ENCODE measurements at regions not wholly inside any gene's neighbourhood (a gene's known extent, or its start where the extent isn't known, plus 50 kb on each side); places are given as distances from the start of the nearest gene placed in this dataset.

- DNase-seq (ENCODE audit: extremely low read depth in 1 of 4, low spot score in 3 of 4) (no peak), ATAC-seq (no peak)
- CTCF ChIA-PET (ENCODE audit: low intra/inter-chr PET ratio), result no interaction called here
Measured at GRCh38 chr11:96905143-96905542, 515.3 kb downstream of the JRKL start.

GRCh38 chr11:96905663-96906062 lies 515.9 kb downstream of the JRKL start:
- Histone ChIP-seq H3K79me2 (ENCODE audit: control insufficient read depth, insufficient read depth, low read length) (no peaks in the 10 kb centered on the region), H3K27ac (ENCODE audit: extremely low read depth, low read depth, low read length) (no peak overlapping the region), H2AFZ (ENCODE audit: low read depth, low read length) (no peak overlapping the region), H3K36me3 (ENCODE audit: control insufficient read depth, insufficient read depth, low read length) (no peaks in the 10 kb centered on the region), H3K4me3 (no peak overlapping the region), H3K4me2 (ENCODE audit: insufficient read depth, low read length) (no peak overlapping the region), H3K27me3 (ENCODE audit: control insufficient read depth in 2 of 2, insufficient read depth in 2 of 2, low read length in 2 of 2) (no peaks in the 10 kb centered on the region), H3K9ac (ENCODE audit: insufficient read depth in 1 of 2, low read depth in 2 of 2, low read length in 2 of 2) (no peak overlapping the region), H3K4me1 (replicated peaks in 1 of 2; ENCODE audit: control insufficient read depth in 2 of 2, insufficient read depth in 2 of 2, low read length in 2 of 2) (no peaks in the 10 kb centered on the region), H4K20me1 (replicated peaks; ENCODE audit: control insufficient read depth, insufficient read depth, low read length) (no peaks in the 10 kb centered on the region), H3K9me3 (replicated peaks; ENCODE audit: control insufficient read depth, insufficient read depth, low read depth, low read length) (no peaks in the 10 kb centered on the region), H3K9me1 (ENCODE audit: control insufficient read depth, insufficient read depth, low read length) (no peaks in the 10 kb centered on the region)
- ATAC-seq (no peak), DNase-seq (ENCODE audit: extremely low read depth in 1 of 4, low spot score in 3 of 4) (no peak), FAIRE-seq (no peak)
- BruUV-seq (replicated peaks), result no TSS peak
- ChIA-PET CTCF (ENCODE audit: low intra/inter-chr PET ratio) (no interaction called here), POLR2A (no interaction called here)
- in situ Hi-C loops (cut with MboI), result no loop called here
- intact Hi-C loops (cut with micrococcal nuclease), result no loop called here
- no peak for TF ChIP-seq HIVEP1 (CRISPR knock-in tag; IDR thresholded peaks at IDR 0.05)
- no peak for TF ChIP-seq CHD7 (IDR thresholded peaks at IDR 0.05; ENCODE audit: low read depth, low read length)
- no peak for TF ChIP-seq ZNF512 (tag; IDR thresholded peaks at IDR 0.05)

More at GRCh38 chr11:96905143-96905542, 515.3 kb downstream of the JRKL start:
- Histone ChIP-seq H4K20me1 (replicated peaks; ENCODE audit: control insufficient read depth, insufficient read depth, low read length) (no peaks in the 10 kb centered on the region), H3K27me3 (ENCODE audit: control insufficient read depth in 2 of 2, insufficient read depth in 2 of 2, low read length in 2 of 2) (no peaks in the 10 kb centered on the region), H3K79me2 (ENCODE audit: control insufficient read depth, insufficient read depth, low read length) (no peaks in the 10 kb centered on the region), H3K9me1 (ENCODE audit: control insufficient read depth, insufficient read depth, low read length) (no peaks in the 10 kb centered on the region), H3K9ac (ENCODE audit: insufficient read depth in 1 of 2, low read depth in 2 of 2, low read length in 2 of 2) (no peak overlapping the region), H3K36me3 (ENCODE audit: control insufficient read depth, insufficient read depth, low read length) (no peaks in the 10 kb centered on the region), H3K4me3 (no peak overlapping the region), H3K4me2 (ENCODE audit: insufficient read depth, low read length) (no peak overlapping the region), H2AFZ (ENCODE audit: low read depth, low read length) (no peak overlapping the region), H3K9me3 (replicated peaks; ENCODE audit: control insufficient read depth, insufficient read depth, low read depth, low read length) (no peaks in the 10 kb centered on the region), H3K27ac (ENCODE audit: extremely low read depth, low read depth, low read length) (no peak overlapping the region), H3K4me1 (replicated peaks in 1 of 2; ENCODE audit: control insufficient read depth in 2 of 2, insufficient read depth in 2 of 2, low read length in 2 of 2) (no peaks in the 10 kb centered on the region)
- 0% methylated on average over 2 of the region's 2 CpGs for WGBS (ENCODE audit: insufficient coverage, low coverage, missing lambda C conversion rate)
- POLR2A ChIA-PET, result no interaction called here
- BruUV-seq (replicated peaks), result no TSS peak
- intact Hi-C loops (cut with micrococcal nuclease), result no loop called here
- in situ Hi-C loops (cut with MboI), result no loop called here
- TF ChIP-seq MEF2D (tag; conservative IDR thresholded peaks at IDR 0.05; ENCODE audit: low read depth) (peak; percentile 79), FOXK2 (conservative IDR thresholded peaks at IDR 0.05 in 1 of 2, IDR thresholded peaks at IDR 0.05 in 1 of 2; ENCODE audit: low read depth in 2 of 2) (no peak)
- no peak for FAIRE-seq

Measured in K562 (cell line).